Umbilical cord (tissue), 1 donor: ENCODE measurements at regions not wholly inside any gene's neighbourhood (a gene's known extent, or its start where the extent isn't known, plus 50 kb on each side); places are given as distances from the start of the nearest gene placed in this dataset.

ENCODE experiments used
- DNase-seq: peaks from one replicate; pipeline ENCODE4 v3.0.0-alpha.2; 2015; ENCODE audit warnings: low spot score

- DNase-seq, result peak; percentile 41
Observed at GRCh38 chr18:75130591-75131328, 78.2 kb downstream of the PTGR3 start.

- DNase-seq, result no peak
Observed at GRCh38 chr18:75129717-75130477, 79.0 kb downstream of the PTGR3 start.

- no peak for DNase-seq
Observed at GRCh38 chr18:75128911-75129716, 79.8 kb downstream of the PTGR3 start.

- DNase-seq, result no peak
Observed at GRCh38 chr18:75128051-75128605, 80.8 kb downstream of the PTGR3 start.

- no peak for DNase-seq
Observed at GRCh38 chr18:75127143-75128021, 81.6 kb downstream of the PTGR3 start.

GRCh38 chr18:75125382-75126331 is 83.3 kb downstream of the PTGR3 start:
- DNase-seq, result no peak

- DNase-seq, result no peak
Observed at GRCh38 chr18:75124991-75125381, 84.0 kb downstream of the PTGR3 start.

GRCh38 chr18:75124551-75124950 is 84.4 kb downstream of the PTGR3 start:
- DNase-seq, result no peak

GRCh38 chr18:75123113-75123512 is 85.8 kb downstream of the PTGR3 start:
- DNase-seq, result no peak

- DNase-seq, result no peak
Observed at GRCh38 chr18:75122334-75122958, 86.5 kb downstream of the PTGR3 start.

- DNase-seq, result no peak
Observed at GRCh38 chr18:75121266-75121665, 87.7 kb downstream of the PTGR3 start.

GRCh38 chr18:75120521-75120920 is 88.4 kb downstream of the PTGR3 start:
- no peak for DNase-seq

GRCh38 chr18:75116809-75117208 is 92.1 kb downstream of the PTGR3 start:
- no peak for DNase-seq

- no peak for DNase-seq
Observed at GRCh38 chr18:75116165-75116564, 92.8 kb downstream of the PTGR3 start.

GRCh38 chr18:75115514-75115913 is 93.4 kb downstream of the PTGR3 start:
- DNase-seq, result no peak
